RCC 7860 (cell line): ENCODE measurements at regions not wholly inside any gene's neighbourhood (a gene's known extent, or its start where the extent isn't known, plus 50 kb on each side); places are given as distances from the start of the nearest gene placed in this dataset.
A peak's percentile ranks its signal among the peaks of the same experiment; 100 is the strongest.

Experiments used
- DNase-seq: peaks from one replicate; pipeline ENCODE4 v3.0.0-alpha.2; 2015; ENCODE audit warnings: low spot score
- FAIRE-seq: peaks from 2 replicates; lab custom pipeline; 2012; peaks lifted over from hg19 to GRCh38; lab: Jason Lieb, UNC

- DNase-seq = no peak
- no peak for FAIRE-seq
Measured at GRCh38 chr3:104631254-104631653, 735.5 kb upstream of the ALCAM start.

- DNase-seq = no peak
- FAIRE-seq = no peak
Measured at GRCh38 chr3:104632521-104632920, 734.2 kb upstream of the ALCAM start.

GRCh38 chr3:104632947-104633346 lies 733.8 kb upstream of the ALCAM start:
- FAIRE-seq = no peak
- no peak for DNase-seq

- FAIRE-seq (no peak), DNase-seq (no peak)
Measured at GRCh38 chr3:104635872-104636580, 730.7 kb upstream of the ALCAM start.

DNA sequence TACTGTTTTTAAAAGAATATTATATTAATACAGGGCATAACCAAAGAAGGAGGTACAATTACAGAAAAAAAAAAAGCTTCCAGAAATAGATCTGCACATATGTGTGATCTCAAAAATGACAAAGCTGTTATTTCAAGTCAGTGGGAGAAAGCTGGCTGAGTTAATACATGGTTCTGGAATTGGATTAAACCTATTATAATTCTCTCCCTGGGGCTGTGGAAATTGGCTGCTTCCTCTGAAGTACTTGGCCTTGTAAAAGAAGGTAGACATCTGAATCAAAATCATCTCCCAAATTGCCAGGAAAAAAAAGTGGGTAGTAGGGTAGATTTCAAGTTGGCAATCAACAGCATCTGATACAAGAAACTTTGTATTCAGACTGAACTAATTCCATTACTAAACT lies 723.9 kb upstream of the ALCAM start:
- DNase-seq (no peak), FAIRE-seq (no peak)

- FAIRE-seq (no peak), DNase-seq (no peak)
Measured at GRCh38 chr3:104646196-104646595, 720.5 kb upstream of the ALCAM start.

DNA sequence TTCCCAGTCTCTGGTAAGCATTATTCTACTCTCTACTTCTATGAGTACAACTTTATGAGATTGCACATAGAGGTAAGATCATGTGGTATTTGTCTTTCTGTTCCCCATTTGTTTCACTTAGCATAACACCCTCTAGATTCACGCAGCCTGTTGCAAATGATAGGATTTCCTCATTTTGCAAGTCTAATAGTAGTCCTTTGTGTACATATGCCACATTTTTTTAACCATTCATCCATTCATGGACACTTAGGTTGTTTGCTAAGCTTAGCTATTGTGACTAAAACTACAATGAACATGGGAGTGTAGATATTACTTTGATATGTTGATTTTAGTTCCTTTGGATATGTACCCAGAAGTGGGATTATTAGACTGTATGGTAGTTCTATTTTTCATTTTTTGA lies 717.9 kb upstream of the ALCAM start:
- FAIRE-seq = no peak
- DNase-seq = no peak

DNA sequence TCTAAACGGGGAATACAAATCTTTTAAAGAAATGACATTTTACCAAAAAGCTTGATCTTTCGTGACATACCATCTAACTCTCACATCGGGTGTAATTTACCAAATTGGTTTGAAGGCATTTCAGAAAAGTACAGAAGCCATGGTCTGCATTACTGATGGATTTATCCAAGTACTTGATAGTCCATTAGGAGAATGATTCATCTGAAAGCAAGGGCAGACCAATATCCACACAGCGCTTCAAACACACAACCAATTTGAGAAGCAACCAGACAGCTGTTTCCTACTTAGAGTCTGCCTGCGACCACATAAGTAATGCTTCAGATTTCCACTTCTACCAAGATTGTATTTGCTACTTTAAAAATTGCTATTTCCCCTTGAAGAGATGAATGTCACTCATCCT lies 697.6 kb upstream of the ALCAM start:
- FAIRE-seq (no peak), DNase-seq (no peak)

DNA sequence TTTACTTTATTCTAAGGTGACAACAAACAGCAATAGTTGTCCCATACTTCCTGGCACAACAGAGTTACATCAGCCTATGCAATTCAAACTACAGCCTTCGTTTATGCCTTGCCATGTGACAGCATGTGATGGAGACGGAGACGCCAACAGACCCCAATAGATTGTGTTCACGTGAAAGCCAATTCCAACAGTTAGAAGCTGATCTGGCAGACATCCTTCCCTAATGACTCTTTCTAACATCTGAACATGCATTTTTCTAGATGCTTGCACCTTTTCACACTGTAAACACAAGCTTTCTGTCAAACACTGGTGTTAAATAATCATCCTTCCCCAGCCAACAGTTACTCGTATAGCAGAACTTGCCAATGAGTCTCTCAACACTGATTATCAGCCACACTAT lies 694.4 kb upstream of the ALCAM start:
- DNase-seq (no peak), FAIRE-seq (no peak)

DNA sequence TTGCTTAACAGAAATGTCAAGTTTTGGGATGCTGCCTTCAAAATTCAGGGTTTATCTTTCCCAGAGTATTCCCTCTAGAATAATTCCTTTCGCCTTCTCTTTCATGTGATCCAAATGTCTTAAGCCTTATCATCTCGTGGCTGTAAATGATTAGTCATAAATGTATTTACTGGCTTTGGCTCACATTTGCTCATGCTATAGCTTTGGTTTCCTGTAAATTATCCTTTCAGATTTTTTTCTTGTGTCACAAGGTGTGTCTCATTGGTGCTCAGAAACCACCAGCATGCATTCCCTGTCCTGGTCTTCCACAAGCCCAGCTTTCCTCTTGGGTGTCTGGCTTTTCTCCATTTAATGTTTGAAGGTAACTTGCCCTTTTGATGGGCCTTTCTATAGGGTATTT lies 692.7 kb upstream of the ALCAM start:
- FAIRE-seq (no peak), DNase-seq (no peak)

- no peak for FAIRE-seq
- DNase-seq = no peak
Measured at GRCh38 chr3:104676241-104676640, 690.5 kb upstream of the ALCAM start.

DNA sequence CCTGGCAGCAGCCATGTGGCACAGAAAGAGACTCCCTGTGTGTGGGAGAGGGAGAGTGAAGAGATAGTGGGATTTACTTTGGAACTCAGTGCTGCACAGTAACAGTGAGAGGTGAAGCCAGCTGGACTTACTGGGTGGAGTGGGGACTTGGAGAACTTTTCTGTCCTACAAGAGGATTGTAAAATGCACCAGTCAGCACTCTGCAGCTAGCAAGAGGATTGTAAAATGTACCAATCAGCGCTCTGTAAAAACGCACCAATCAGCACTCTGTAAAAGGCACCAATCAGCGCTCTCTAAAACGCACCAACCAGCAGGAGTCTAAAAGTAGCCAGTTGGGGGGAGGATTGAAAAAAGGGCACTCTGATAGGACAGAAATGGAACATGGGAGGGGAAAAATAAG lies 688.8 kb upstream of the ALCAM start:
- DNase-seq (no peak), FAIRE-seq (no peak)

DNA sequence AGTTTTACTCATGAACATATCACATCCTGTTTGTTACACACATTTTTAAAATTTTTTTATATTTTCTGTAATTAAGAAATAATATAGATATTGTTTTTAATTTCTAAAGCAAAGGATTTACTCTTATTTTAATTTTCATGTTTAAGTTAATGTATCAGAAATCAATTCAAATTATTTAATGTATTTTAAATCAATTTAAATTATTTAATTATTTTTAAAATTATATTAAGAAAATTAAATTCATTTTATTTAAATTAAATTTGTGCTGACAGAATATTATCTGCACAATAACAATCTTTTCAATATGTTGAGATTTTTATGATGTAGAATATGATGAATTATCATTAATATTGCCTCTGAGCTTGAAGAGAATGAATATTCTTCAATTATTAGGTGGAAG lies 681.2 kb upstream of the ALCAM start:
- DNase-seq (no peak), FAIRE-seq (peak; percentile 84)

GRCh38 chr3:104687362-104687761 lies 679.3 kb upstream of the ALCAM start:
- no peak for FAIRE-seq

GRCh38 chr3:104696470-104696869 lies 670.2 kb upstream of the ALCAM start:
- DNase-seq (no peak), FAIRE-seq (no peak)

More at GRCh38 chr3:104687362-104687761, 679.3 kb upstream of the ALCAM start:
- DNase-seq = no peak

GRCh38 chr3:104711406-104711805 lies 655.3 kb upstream of the ALCAM start:
- DNase-seq = no peak
- FAIRE-seq = no peak

GRCh38 chr3:104715972-104716371 lies 650.7 kb upstream of the ALCAM start:
- DNase-seq (no peak), FAIRE-seq (no peak)

GRCh38 chr3:104717828-104718196 lies 648.9 kb upstream of the ALCAM start:
- no peak for DNase-seq
- no peak for FAIRE-seq

- FAIRE-seq (no peak), DNase-seq (no peak)
Measured at GRCh38 chr3:104723000-104723399, 643.7 kb upstream of the ALCAM start.

- DNase-seq (no peak), FAIRE-seq (no peak)
Measured at GRCh38 chr3:104731074-104731473, 635.6 kb upstream of the ALCAM start.

DNA sequence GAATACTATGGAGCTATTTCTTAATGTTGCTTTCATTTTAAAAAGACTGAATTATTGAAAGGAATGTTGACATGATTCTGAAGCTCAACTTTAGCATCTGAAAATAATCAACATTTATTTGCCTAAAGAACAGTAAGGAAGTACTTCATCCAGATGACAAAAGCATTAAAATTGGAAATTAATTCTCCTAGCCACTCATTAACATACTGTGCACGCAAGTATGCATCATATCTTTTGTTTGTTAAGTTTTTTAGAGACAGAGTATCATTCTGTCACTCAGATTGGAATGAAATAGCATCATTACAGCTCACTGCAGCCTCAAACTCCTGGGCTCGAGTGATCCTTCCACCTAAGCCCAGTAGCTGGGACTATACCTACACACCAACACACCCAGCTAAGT lies 632.1 kb upstream of the ALCAM start:
- DNase-seq (no peak), FAIRE-seq (no peak)

- FAIRE-seq (no peak), DNase-seq (no peak)
Measured at GRCh38 chr3:104735691-104736090, 631.0 kb upstream of the ALCAM start.

DNA sequence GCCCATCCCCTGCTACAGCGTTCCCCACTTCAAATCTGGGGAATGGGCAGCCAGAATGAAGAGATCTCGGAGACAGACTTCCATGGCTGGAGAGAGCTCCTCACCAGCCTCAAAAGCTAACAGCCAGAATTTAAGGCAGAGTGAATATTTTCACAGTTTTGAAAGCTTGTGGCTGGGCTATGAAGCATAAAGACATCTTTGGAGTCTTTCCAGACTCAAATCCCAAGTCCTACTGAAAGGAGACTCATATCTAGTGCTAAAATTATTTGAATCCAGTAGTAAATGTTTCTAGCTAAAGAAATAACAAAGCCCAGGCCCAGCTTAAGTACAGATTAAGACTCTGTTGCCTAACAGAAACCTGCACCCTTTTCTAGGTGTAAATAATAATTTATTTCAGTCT lies 628.4 kb upstream of the ALCAM start:
- FAIRE-seq (no peak), DNase-seq (no peak)
